ENCODE measurements at regions not wholly inside any gene's neighbourhood (a gene's known extent, or its start where the extent isn't known, plus 50 kb on each side); places are given as distances from the start of the nearest gene placed in this dataset.
A peak's percentile ranks its signal among the peaks of the same experiment; 100 is the strongest.
"Not testable (repeated sequence)": the region's sequence is repeated elsewhere in the genome, so short reads cannot be mapped to it uniquely, and the experiment has no call there.

- DNase-seq; intact Hi-C loops (cut with micrococcal nuclease); H3K4me1 ChIP-seq (ENCODE audit: control insufficient read depth, insufficient read depth, low read length); H3K9me1 ChIP-seq (ENCODE audit: insufficient read depth, low read length); ATAC-seq (ENCODE audit: low read depth); H3K4me3 ChIP-seq (ENCODE audit: insufficient read depth, low read depth, low read length); H3K9ac ChIP-seq (ENCODE audit: low read depth, low read length); H3K14ac ChIP-seq (replicated peaks; ENCODE audit: low read depth, low read length); H3K18ac ChIP-seq (ENCODE audit: low read depth, low read length); dilution Hi-C loops (cut with HindIII; ENCODE audit: low sequenced_read_pairs, unreplicated experiment); H3K4me2 ChIP-seq (ENCODE audit: low read depth, low read length); H2BK120ac ChIP-seq (ENCODE audit: low read depth, low read length); H4K91ac ChIP-seq (ENCODE audit: insufficient read depth, low read depth, low read length); H2AFZ ChIP-seq (replicated peaks; ENCODE audit: low read length, poor library complexity); H2BK15ac ChIP-seq (ENCODE audit: low read depth, low read length); H2AK5ac ChIP-seq (ENCODE audit: low read depth, low read length); H4K8ac ChIP-seq (ENCODE audit: low read depth in 2 of 2, low read length in 2 of 2); BruUV-seq (replicated peaks); H3K36me3 ChIP-seq (ENCODE audit: control insufficient read depth, insufficient read depth, low read length); H4K20me1 ChIP-seq (ENCODE audit: insufficient read depth, low read length); H3K27ac ChIP-seq (ENCODE audit: insufficient read depth, low read length); H3K9me3 ChIP-seq (ENCODE audit: control insufficient read depth, insufficient read depth, low read length); H4K5ac ChIP-seq (ENCODE audit: low read depth, low read length); H2BK5ac ChIP-seq (ENCODE audit: low read depth, low read length, poor library complexity, severe bottlenecking); H3K23ac ChIP-seq (ENCODE audit: low read depth, low read length); H2AK9ac ChIP-seq (replicated peaks; ENCODE audit: low read depth, low read length, poor library complexity); H3K4ac ChIP-seq (ENCODE audit: low read depth, low read length); CTCF ChIA-PET; H3K27me3 ChIP-seq (ENCODE audit: control insufficient read depth, insufficient read depth, low read length); H3K79me1 ChIP-seq (ENCODE audit: low read depth in 1 of 2, low read length in 2 of 2); H3K56ac ChIP-seq (ENCODE audit: extremely low read depth, insufficient read depth, low read length); H2BK20ac ChIP-seq (ENCODE audit: low read depth, low read length); in situ Hi-C loops (cut with MboI; ENCODE audit: low sequenced_read_pairs): not testable (repeated sequence)
- TF ChIP-seq MAFK (IDR thresholded peaks at IDR 0.05; ENCODE audit: low read depth, low read length) = peak; percentile 67
- WGBS, 2 experiments (ENCODE audit: extremely low coverage in 2 of 2, insufficient read length in 1 of 2) = no CpG with 5 or more reads among the region's 3 CpGs
- POLR2A ChIA-PET (ENCODE audit: unreplicated experiment) = interaction anchor here (0.6 kb wide), 1 partner anchor 295 kb away, joined by 19 read pairs; no protein-coding TSS in a partner anchor
Observed at GRCh38 chr4:81324594-81324993, 109.6 kb upstream of the PRKG2 start.
